ENCODE measurements at regions not wholly inside any gene's neighbourhood (a gene's known extent, or its start where the extent isn't known, plus 50 kb on each side); places are given as distances from the start of the nearest gene placed in this dataset.

DNA sequence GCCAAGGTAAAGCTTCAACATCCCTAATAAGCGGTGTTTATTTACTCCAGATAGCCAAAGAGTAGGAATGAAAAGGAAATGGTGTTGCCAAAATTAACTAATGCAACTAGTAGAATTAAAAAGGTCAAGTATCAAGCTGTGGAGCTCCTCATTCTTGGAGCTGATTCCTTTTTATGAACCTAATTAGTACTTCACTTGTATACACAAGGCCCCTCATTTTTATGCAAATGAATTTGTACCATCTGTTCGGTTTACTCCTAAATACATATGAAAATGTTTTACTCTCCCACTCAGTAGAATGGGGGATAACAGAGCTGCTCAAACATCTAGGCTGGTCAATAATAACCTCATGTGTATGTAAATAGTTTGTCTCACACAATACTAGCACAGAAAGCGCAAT is 426.4 kb upstream of the LUZP2 start:
- WGBS, 2 donors = 83 to 86% methylated on average over 3 of the region's 3 CpGs

GRCh38 chr11:24078018-24078417 is 418.8 kb upstream of the LUZP2 start:
- Histone ChIP-seq H3K9me3 (ENCODE audit: control insufficient read depth in 4 of 4, insufficient read depth in 3 of 4, low read length in 3 of 4) (no peaks in the 10 kb centered on the region), H3K9ac (ENCODE audit: insufficient read depth in 1 of 2, low read length in 2 of 2) (no peak overlapping the region), H3K36me3 (ENCODE audit: control insufficient read depth in 4 of 4, insufficient read depth in 4 of 4, low read length in 4 of 4) (no peaks in the 10 kb centered on the region), H3K4me1 (ENCODE audit: control insufficient read depth in 5 of 5, insufficient read depth in 5 of 5, low read length in 5 of 5) (peaks cover 0 to 10% (median 0%) of the 10 kb centered on the region in 5 donors), H3K4me3 (no peak overlapping the region), H3K27ac (ENCODE audit: low read depth in 1 of 2, low read length in 1 of 2) (no peak overlapping the region), H3K27me3 (ENCODE audit: control insufficient read depth in 3 of 3, insufficient read depth in 3 of 3, low read length in 2 of 3) (no peaks in the 10 kb centered on the region)
- ATAC-seq (ENCODE audit: insufficient read depth, low FRiP score) (no peak), DNase-seq (peak in 2 of 3 donors; percentile 15 to 20)
- WGBS, 2 donors = 74% methylated on average over 3 of the region's 3 CpGs
- no peak for TF ChIP-seq CTCF (IDR thresholded peaks at IDR 0.05; ENCODE audit: control extremely low read depth, extremely low read depth)

More for the DNA sequence above, 426.4 kb upstream of the LUZP2 start:
- DNase-seq = no peak
- no peak for ATAC-seq (ENCODE audit: insufficient read depth, low FRiP score)
- H3K4me1 ChIP-seq (ENCODE audit: control insufficient read depth in 5 of 5, insufficient read depth in 5 of 5, low read length in 5 of 5) = peaks cover 0 to 4% (median 0%) of the 10 kb centered on the region in 5 donors
- H3K36me3 ChIP-seq (ENCODE audit: control insufficient read depth in 4 of 4, insufficient read depth in 4 of 4, low read length in 4 of 4) = no peaks in the 10 kb centered on the region
- H3K9me3 ChIP-seq (ENCODE audit: control insufficient read depth in 4 of 4, insufficient read depth in 3 of 4, low read length in 3 of 4) = no peaks in the 10 kb centered on the region
- no peak overlapping the region for H3K4me3 ChIP-seq
- no peaks in the 10 kb centered on the region for H3K27me3 ChIP-seq (ENCODE audit: control insufficient read depth in 3 of 3, insufficient read depth in 3 of 3, low read length in 2 of 3)
- H3K9ac ChIP-seq (ENCODE audit: insufficient read depth in 1 of 2, low read length in 2 of 2) = no peak overlapping the region
- no peak overlapping the region for H3K27ac ChIP-seq (ENCODE audit: low read depth in 1 of 2, low read length in 1 of 2)
- no peak for TF ChIP-seq CTCF (IDR thresholded peaks at IDR 0.05; ENCODE audit: control extremely low read depth, extremely low read depth)

DNA sequence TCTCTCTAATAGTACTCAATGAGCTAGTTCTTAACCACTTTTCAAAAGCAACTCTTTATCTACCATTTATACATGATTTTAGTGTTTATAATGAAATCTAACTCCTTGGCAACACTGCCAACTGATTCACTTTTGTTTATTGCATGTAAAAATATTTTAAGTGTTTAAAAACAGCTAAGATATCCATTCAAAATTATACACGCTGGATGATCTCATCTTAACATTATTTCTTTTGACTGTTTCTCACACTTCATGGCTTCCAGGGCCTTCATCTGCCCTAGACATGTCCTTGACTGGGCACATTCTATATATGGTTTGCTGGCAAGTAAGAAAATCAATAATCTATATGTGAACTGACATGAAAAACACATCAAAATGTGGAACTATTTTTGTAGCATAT is 414.6 kb upstream of the LUZP2 start:
- H3K9me3 ChIP-seq (ENCODE audit: control insufficient read depth in 4 of 4, insufficient read depth in 3 of 4, low read length in 3 of 4) = no peaks in the 10 kb centered on the region
- H3K36me3 ChIP-seq (ENCODE audit: control insufficient read depth in 4 of 4, insufficient read depth in 4 of 4, low read length in 4 of 4) = no peaks in the 10 kb centered on the region
- peaks cover 0 to 10% (median 0%) of the 10 kb centered on the region in 5 donors for H3K4me1 ChIP-seq (ENCODE audit: control insufficient read depth in 5 of 5, insufficient read depth in 5 of 5, low read length in 5 of 5)
- ATAC-seq (ENCODE audit: insufficient read depth, low FRiP score) (no peak), DNase-seq (no peak)
- WGBS, 2 donors = 63 to 66% methylated on average over 1 of the region's 1 CpG
- no peak overlapping the region for H3K9ac ChIP-seq (ENCODE audit: insufficient read depth in 1 of 2, low read length in 2 of 2)
- no peak overlapping the region for H3K4me3 ChIP-seq
- no peak for TF ChIP-seq CTCF (IDR thresholded peaks at IDR 0.05; ENCODE audit: control extremely low read depth, extremely low read depth)
- no peak overlapping the region for H3K27ac ChIP-seq (ENCODE audit: low read depth in 1 of 2, low read length in 1 of 2)
- no peaks in the 10 kb centered on the region for H3K27me3 ChIP-seq (ENCODE audit: control insufficient read depth in 3 of 3, insufficient read depth in 3 of 3, low read length in 2 of 3)

DNA sequence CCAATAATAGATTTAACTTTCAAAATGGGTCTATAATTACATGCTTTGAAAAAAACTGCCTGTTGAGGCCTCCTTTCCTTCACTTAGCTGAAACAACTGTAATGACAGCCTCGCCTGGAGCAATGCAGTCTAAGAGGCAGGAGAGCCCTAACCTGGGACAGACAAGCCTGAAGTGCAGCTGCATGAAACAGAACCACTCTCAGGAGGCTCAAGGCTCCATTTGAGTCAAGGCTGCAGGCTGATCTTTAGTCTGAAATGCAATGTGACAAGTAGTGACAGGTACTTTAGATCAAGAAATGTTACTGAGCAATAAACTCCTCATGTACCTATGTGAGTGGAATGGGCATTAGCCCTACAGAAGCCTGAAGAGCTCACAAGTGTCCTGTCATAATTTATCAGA is 414.0 kb upstream of the LUZP2 start:
- Histone ChIP-seq H3K36me3 (ENCODE audit: control insufficient read depth in 4 of 4, insufficient read depth in 4 of 4, low read length in 4 of 4) (no peaks in the 10 kb centered on the region), H3K9ac (ENCODE audit: insufficient read depth in 1 of 2, low read length in 2 of 2) (no peak overlapping the region), H3K4me3 (no peak overlapping the region), H3K27me3 (ENCODE audit: control insufficient read depth in 3 of 3, insufficient read depth in 3 of 3, low read length in 2 of 3) (no peaks in the 10 kb centered on the region), H3K4me1 (ENCODE audit: control insufficient read depth in 5 of 5, insufficient read depth in 5 of 5, low read length in 5 of 5) (peaks cover 0 to 8% (median 0%) of the 10 kb centered on the region in 5 donors), H3K9me3 (ENCODE audit: control insufficient read depth in 4 of 4, insufficient read depth in 3 of 4, low read length in 3 of 4) (no peaks in the 10 kb centered on the region), H3K27ac (ENCODE audit: low read depth in 1 of 2, low read length in 1 of 2) (no peak overlapping the region)
- WGBS, 2 donors = 71 to 82% methylated on average over 1 of the region's 1 CpG
- ATAC-seq (ENCODE audit: insufficient read depth, low FRiP score) (no peak), DNase-seq (no peak)
- no peak for TF ChIP-seq CTCF (IDR thresholded peaks at IDR 0.05; ENCODE audit: control extremely low read depth, extremely low read depth)

Data from lung (tissue), 11 donors.